WTC11 (cell line): ENCODE measurements at regions not wholly inside any gene's neighbourhood (a gene's known extent, or its start where the extent isn't known, plus 50 kb on each side); places are given as distances from the start of the nearest gene placed in this dataset.

Experiments
- CREB1 ChIP-seq: sonication (generic); formaldehyde crosslinking; IDR thresholded peaks from 2 replicates; pipeline ENCODE4 v1.8.0; 2023; ENCODE audit warnings: mild to moderate bottlenecking, missing genetic modification reagents
- GRHL2 ChIP-seq: fragments of 250-450 bp; sonication (Bioruptor Pico); IDR thresholded peaks from 2 replicates; pipeline ENCODE4 v1.8.0; 2022; ENCODE audit warnings: mild to moderate bottlenecking, moderate library complexity; ENCODE audit not compliant: insufficient replicate concordance, severe bottlenecking
- NR2C2 ChIP-seq: sonication (generic); formaldehyde crosslinking; IDR thresholded peaks from 2 replicates; pipeline ENCODE4 v1.8.0; 2022; ENCODE audit warnings: mild to moderate bottlenecking, missing genetic modification reagents
- PREB ChIP-seq: sonication (generic); formaldehyde crosslinking; IDR thresholded peaks from 2 replicates; pipeline ENCODE4 v1.8.1; 2022; ENCODE audit warnings: mild to moderate bottlenecking, missing genetic modification reagents, moderate library complexity, borderline replicate concordance
- TEAD1 ChIP-seq: sonication (generic); formaldehyde crosslinking; IDR thresholded peaks from 2 replicates; pipeline ENCODE4 v1.8.0; 2022; ENCODE audit warnings: mild to moderate bottlenecking, missing genetic modification reagents
- ZNF423 ChIP-seq: fragments of 250-450 bp; sonication (Bioruptor Pico); IDR thresholded peaks from 2 replicates; pipeline ENCODE4 v2.1.2; 2022; ENCODE audit warnings: mild to moderate bottlenecking, moderate library complexity
- TF ChIP-seq, protein P1 (sequence below): fragments of 200-600 bp; IDR thresholded peaks from 2 replicates; pipeline ENCODE4 v1.8.0; 2022; ENCODE audit warnings: antibody characterized with exemption
- TF ChIP-seq, protein P2 (sequence below): sonication (generic); formaldehyde crosslinking; conservative IDR thresholded peaks from 2 replicates; pipeline ENCODE4 v1.8.1; 2022; ENCODE audit warnings: mild to moderate bottlenecking, missing genetic modification reagents

- TF ChIP-seq, protein P1, sequence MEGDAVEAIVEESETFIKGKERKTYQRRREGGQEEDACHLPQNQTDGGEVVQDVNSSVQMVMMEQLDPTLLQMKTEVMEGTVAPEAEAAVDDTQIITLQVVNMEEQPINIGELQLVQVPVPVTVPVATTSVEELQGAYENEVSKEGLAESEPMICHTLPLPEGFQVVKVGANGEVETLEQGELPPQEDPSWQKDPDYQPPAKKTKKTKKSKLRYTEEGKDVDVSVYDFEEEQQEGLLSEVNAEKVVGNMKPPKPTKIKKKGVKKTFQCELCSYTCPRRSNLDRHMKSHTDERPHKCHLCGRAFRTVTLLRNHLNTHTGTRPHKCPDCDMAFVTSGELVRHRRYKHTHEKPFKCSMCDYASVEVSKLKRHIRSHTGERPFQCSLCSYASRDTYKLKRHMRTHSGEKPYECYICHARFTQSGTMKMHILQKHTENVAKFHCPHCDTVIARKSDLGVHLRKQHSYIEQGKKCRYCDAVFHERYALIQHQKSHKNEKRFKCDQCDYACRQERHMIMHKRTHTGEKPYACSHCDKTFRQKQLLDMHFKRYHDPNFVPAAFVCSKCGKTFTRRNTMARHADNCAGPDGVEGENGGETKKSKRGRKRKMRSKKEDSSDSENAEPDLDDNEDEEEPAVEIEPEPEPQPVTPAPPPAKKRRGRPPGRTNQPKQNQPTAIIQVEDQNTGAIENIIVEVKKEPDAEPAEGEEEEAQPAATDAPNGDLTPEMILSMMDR, result no peak
- TF ChIP-seq CREB1 (CRISPR knock-in tag), result no peak
- TF ChIP-seq TEAD1 (CRISPR knock-in tag), result no peak
- no peak for TF ChIP-seq GRHL2 (CRISPR knock-in tag)
- TF ChIP-seq, protein P2, sequence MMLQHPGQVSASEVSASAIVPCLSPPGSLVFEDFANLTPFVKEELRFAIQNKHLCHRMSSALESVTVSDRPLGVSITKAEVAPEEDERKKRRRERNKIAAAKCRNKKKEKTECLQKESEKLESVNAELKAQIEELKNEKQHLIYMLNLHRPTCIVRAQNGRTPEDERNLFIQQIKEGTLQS, result no peak
- TF ChIP-seq NR2C2 (CRISPR knock-in tag), result no peak
- TF ChIP-seq PREB, result no peak
- no peak for TF ChIP-seq ZNF423 (CRISPR knock-in tag)
Measured at GRCh38 chr4:62901101-62901500, 1508.1 kb downstream of the TECRL start.
